Keratinocyte (primary cell): ENCODE measurements at regions not wholly inside any gene's neighbourhood (a gene's known extent, or its start where the extent isn't known, plus 50 kb on each side); places are given as distances from the start of the nearest gene placed in this dataset.

Experiments
- DNase-seq: peaks from one replicate; pipeline ENCODE4 v3.0.0-alpha.2; 2011; ENCODE audit warnings: low read depth, missing footprints, low spot score
- FAIRE-seq: peaks from 2 replicates; lab custom pipeline; 2011; peaks lifted over from hg19 to GRCh38; lab: Jason Lieb, UNC
- H2AFZ ChIP-seq: 2 replicates; pipeline ENCODE4 v1.6.0; 2012; ENCODE audit warnings: low read length, control low read depth, inconsistent platforms; ENCODE audit not compliant: control insufficient read depth
- H3K27ac ChIP-seq: 2 replicates; pipeline ENCODE4 v1.5.1; 2011; ENCODE audit warnings: low read length; ENCODE audit not compliant: control insufficient read depth, insufficient read depth
- H3K27me3 ChIP-seq: 3 replicates; pipeline ENCODE4 v1.6.0; 2011; ENCODE audit warnings: low read length; ENCODE audit not compliant: control insufficient read depth, insufficient read depth; ENCODE audit errors: extremely low read depth
- H3K36me3 ChIP-seq, 2 experiments: 2 replicates in 1 of 2; 3 replicates in 1 of 2; pipeline ENCODE4 v1.5.1; 2011; ENCODE audit warnings: low read length in 2 of 2, mild to moderate bottlenecking in 1 of 2; ENCODE audit not compliant: control insufficient read depth in 2 of 2, insufficient read depth in 2 of 2; ENCODE audit errors: extremely low read depth in 1 of 2
- H3K4me1 ChIP-seq: 3 replicates; pipeline ENCODE4 v1.5.1; 2011; ENCODE audit warnings: low read length; ENCODE audit not compliant: control insufficient read depth, insufficient read depth; ENCODE audit errors: extremely low read depth
- H3K4me2 ChIP-seq: 3 replicates; pipeline ENCODE4 v1.6.0; 2011; ENCODE audit warnings: low read depth, low read length; ENCODE audit not compliant: control insufficient read depth, insufficient read depth; ENCODE audit errors: extremely low read depth
- H3K4me3 ChIP-seq, 3 experiments: fragments of 200-600 bp in 1 of 3; sonication (generic) in 1 of 3; 2 replicates in 2 of 3; 3 replicates in 1 of 3; pipeline ENCODE4 v1.5.1; 2011 to 2016; ENCODE audit warnings: low read length in 3 of 3, mild to moderate bottlenecking in 3 of 3, control low read depth in 2 of 3, inconsistent platforms in 1 of 3, low read depth in 1 of 3, mixed read lengths in 1 of 3, mixed run types in 1 of 3, moderate library complexity in 1 of 3; ENCODE audit not compliant: control insufficient read depth in 2 of 3, insufficient read depth in 2 of 3; ENCODE audit errors: extremely low read depth in 1 of 3
- H3K79me2 ChIP-seq: 2 replicates; pipeline ENCODE4 v1.6.0; 2012; ENCODE audit warnings: low read length; ENCODE audit not compliant: control insufficient read depth, insufficient read depth
- H3K9ac ChIP-seq: 3 replicates; pipeline ENCODE4 v1.6.0; 2011; ENCODE audit warnings: low read length; ENCODE audit not compliant: control insufficient read depth, insufficient read depth; ENCODE audit errors: extremely low read depth
- H3K9me1 ChIP-seq: 3 replicates; pipeline ENCODE4 v1.6.0; 2011; ENCODE audit warnings: low read length; ENCODE audit not compliant: control insufficient read depth, insufficient read depth; ENCODE audit errors: extremely low read depth
- H3K9me3 ChIP-seq: 2 replicates; pipeline ENCODE4 v1.5.1; 2012; ENCODE audit warnings: low read depth, low read length; ENCODE audit not compliant: control insufficient read depth
- H4K20me1 ChIP-seq: 3 replicates; pipeline ENCODE4 v1.6.0; 2011; ENCODE audit warnings: low read length; ENCODE audit not compliant: control insufficient read depth, insufficient read depth; ENCODE audit errors: extremely low read depth
- CTCF ChIP-seq, 3 experiments: IDR thresholded peaks in 1 of 3; conservative IDR thresholded peaks in 1 of 3; optimal IDR thresholded peaks in 1 of 3; 2 replicates in 2 of 3; 3 replicates in 1 of 3; pipeline versions ENCODE3 to v1.5.1; 2011; ENCODE audit warnings: low read length in 3 of 3, mild to moderate bottlenecking in 3 of 3, moderate library complexity in 2 of 3, control low read depth in 1 of 3, inconsistent platforms in 1 of 3; ENCODE audit not compliant: insufficient read depth in 2 of 3; ENCODE audit errors: extremely low read depth in 1 of 3
- EZH2 ChIP-seq: IDR thresholded peaks from one replicate; pipeline ENCODE4 v1.6.1; 2012; ENCODE audit warnings: inconsistent platforms, mild to moderate bottlenecking, low read length, moderate library complexity
- dilution Hi-C: fragments of 300-500 bp; cut with MboI; formaldehyde crosslinking; loops from one replicate; pipeline ENCODE4 v1.7.0; 2020; ENCODE audit warnings: low sequenced_read_pairs; ENCODE audit not compliant: extremely low pct_ligation_motif_present

GRCh38 chr2:36052819-36053218 lies 302.8 kb upstream of the CRIM1 start:
- Histone ChIP-seq H3K9ac (no peak overlapping the region), H3K9me1 (no peaks in the 10 kb centered on the region), H3K4me2 (no peak overlapping the region), H2AFZ (no peak overlapping the region), H3K4me1 (no peaks in the 10 kb centered on the region), H3K9me3 (no peaks in the 10 kb centered on the region), H3K36me3 (no peaks in the 10 kb centered on the region), H3K79me2 (no peaks in the 10 kb centered on the region), H4K20me1 (no peaks in the 10 kb centered on the region), H3K27ac (no peak overlapping the region), H3K4me3 (no peak overlapping the region), H3K27me3 (no peaks in the 10 kb centered on the region)
- dilution Hi-C loops, result no loop called here
- DNase-seq, result no peak
- FAIRE-seq, result no peak
- TF ChIP-seq CTCF (optimal IDR thresholded peaks at IDR 0.05 in 1 of 3, IDR thresholded peaks at IDR 0.05 in 1 of 3, conservative IDR thresholded peaks at IDR 0.05 in 1 of 3; ENCODE audit: extremely low read depth in 1 of 3, insufficient read depth in 2 of 3, low read length in 3 of 3) (no peak), EZH2 (no peak)

- DNase-seq, result no peak
- Histone ChIP-seq H3K4me3 (no peak overlapping the region), H3K36me3 (no peaks in the 10 kb centered on the region), H3K9me3 (no peaks in the 10 kb centered on the region), H3K9ac (no peak overlapping the region), H4K20me1 (no peaks in the 10 kb centered on the region), H3K4me1 (no peaks in the 10 kb centered on the region), H2AFZ (no peak overlapping the region), H3K27me3 (no peaks in the 10 kb centered on the region), H3K79me2 (no peaks in the 10 kb centered on the region), H3K27ac (no peak overlapping the region), H3K4me2 (no peak overlapping the region), H3K9me1 (no peaks in the 10 kb centered on the region)
- dilution Hi-C loops, result no loop called here
- no peak for FAIRE-seq
- no peak for TF ChIP-seq EZH2
- TF ChIP-seq CTCF (optimal IDR thresholded peaks at IDR 0.05 in 1 of 3, IDR thresholded peaks at IDR 0.05 in 1 of 3, conservative IDR thresholded peaks at IDR 0.05 in 1 of 3; ENCODE audit: extremely low read depth in 1 of 3, insufficient read depth in 2 of 3, low read length in 3 of 3), result no peak
Observed at GRCh38 chr2:36044411-36044810, 311.2 kb upstream of the CRIM1 start.
